Prostate gland (tissue), 2 donors: ENCODE measurements at regions not wholly inside any gene's neighbourhood (a gene's known extent, or its start where the extent isn't known, plus 50 kb on each side); places are given as distances from the start of the nearest gene placed in this dataset.

Experiments used
- POLR2A ChIP-seq: fragments of 450-650 bp; IDR thresholded peaks from one replicate; pipeline ENCODE4 v1.6.1; 2016; ENCODE audit warnings: antibody characterized with exemption, mild to moderate bottlenecking
- TF ChIP-seq, protein P1 (sequence below), 4 experiments: fragments of 200-600 bp in 2 of 4; fragments of 450-650 bp in 2 of 4; sonication (generic) in 2 of 4; IDR thresholded peaks; 1 replicate in 3 of 4; 2 replicates in 1 of 4; pipeline ENCODE4 v1.5.1; 2016 to 2019; ENCODE audit warnings: antibody characterized with exemption in 4 of 4, mild to moderate bottlenecking in 2 of 4, moderate library complexity in 2 of 4

DNA sequence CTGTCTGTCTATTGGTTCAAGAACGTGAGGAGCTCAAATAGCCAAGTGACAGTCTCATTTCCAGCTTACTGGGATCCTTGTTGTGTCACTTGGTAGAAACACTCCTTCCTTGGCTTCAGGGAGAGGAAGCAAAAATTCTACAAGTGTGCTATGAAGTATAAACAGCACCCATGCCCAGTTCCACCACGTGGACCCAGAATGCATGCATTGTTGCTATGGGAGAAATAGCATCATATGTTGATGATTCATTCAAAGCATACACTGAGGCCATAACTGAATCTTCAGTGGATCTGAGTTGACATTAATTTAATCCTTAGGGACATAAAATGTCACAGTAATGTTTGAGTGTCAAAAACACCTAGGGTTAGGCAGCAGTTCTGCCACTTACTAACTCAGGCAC is 199.0 kb upstream of the RXFP2 start:
- TF ChIP-seq, protein P1, sequence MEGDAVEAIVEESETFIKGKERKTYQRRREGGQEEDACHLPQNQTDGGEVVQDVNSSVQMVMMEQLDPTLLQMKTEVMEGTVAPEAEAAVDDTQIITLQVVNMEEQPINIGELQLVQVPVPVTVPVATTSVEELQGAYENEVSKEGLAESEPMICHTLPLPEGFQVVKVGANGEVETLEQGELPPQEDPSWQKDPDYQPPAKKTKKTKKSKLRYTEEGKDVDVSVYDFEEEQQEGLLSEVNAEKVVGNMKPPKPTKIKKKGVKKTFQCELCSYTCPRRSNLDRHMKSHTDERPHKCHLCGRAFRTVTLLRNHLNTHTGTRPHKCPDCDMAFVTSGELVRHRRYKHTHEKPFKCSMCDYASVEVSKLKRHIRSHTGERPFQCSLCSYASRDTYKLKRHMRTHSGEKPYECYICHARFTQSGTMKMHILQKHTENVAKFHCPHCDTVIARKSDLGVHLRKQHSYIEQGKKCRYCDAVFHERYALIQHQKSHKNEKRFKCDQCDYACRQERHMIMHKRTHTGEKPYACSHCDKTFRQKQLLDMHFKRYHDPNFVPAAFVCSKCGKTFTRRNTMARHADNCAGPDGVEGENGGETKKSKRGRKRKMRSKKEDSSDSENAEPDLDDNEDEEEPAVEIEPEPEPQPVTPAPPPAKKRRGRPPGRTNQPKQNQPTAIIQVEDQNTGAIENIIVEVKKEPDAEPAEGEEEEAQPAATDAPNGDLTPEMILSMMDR (IDR thresholded peaks at IDR 0.05): no peak
- no peak for TF ChIP-seq POLR2A
